ENCODE measurements at regions not wholly inside any gene's neighbourhood (a gene's known extent, or its start where the extent isn't known, plus 50 kb on each side); places are given as distances from the start of the nearest gene placed in this dataset.

DNA sequence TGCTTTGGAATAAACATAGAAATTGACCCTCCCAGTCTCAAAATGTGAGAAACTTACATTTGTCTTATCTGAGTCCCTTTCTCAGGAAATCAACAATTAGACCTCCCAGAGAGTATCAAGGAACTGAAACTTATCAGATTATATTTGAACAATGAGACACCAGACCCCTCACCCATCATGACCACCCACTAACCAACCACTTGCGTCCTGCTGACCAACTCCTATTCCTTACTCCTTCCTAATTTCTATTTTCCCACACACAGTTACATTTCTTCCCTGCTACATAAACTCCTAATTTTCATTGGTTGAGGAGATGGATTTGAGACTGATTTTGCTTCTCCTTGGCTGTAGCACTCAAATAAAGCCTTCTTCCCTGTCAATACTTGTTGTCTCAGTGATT lies 97.9 kb downstream of the TPBG start:
- TF ChIP-seq, protein P1, sequence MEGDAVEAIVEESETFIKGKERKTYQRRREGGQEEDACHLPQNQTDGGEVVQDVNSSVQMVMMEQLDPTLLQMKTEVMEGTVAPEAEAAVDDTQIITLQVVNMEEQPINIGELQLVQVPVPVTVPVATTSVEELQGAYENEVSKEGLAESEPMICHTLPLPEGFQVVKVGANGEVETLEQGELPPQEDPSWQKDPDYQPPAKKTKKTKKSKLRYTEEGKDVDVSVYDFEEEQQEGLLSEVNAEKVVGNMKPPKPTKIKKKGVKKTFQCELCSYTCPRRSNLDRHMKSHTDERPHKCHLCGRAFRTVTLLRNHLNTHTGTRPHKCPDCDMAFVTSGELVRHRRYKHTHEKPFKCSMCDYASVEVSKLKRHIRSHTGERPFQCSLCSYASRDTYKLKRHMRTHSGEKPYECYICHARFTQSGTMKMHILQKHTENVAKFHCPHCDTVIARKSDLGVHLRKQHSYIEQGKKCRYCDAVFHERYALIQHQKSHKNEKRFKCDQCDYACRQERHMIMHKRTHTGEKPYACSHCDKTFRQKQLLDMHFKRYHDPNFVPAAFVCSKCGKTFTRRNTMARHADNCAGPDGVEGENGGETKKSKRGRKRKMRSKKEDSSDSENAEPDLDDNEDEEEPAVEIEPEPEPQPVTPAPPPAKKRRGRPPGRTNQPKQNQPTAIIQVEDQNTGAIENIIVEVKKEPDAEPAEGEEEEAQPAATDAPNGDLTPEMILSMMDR (conservative IDR thresholded peaks at IDR 0.05 in 1 of 2, IDR thresholded peaks at IDR 0.05 in 1 of 2; ENCODE audit: low read depth in 1 of 2, low read length in 2 of 2): no peak
- no peak for TF ChIP-seq EZH2 (IDR thresholded peaks at IDR 0.05; ENCODE audit: low read length, missing control alignments)

All from fibroblast of lung (primary cell).